NCI-H510A (cell line): ENCODE measurements at regions not wholly inside any gene's neighbourhood (a gene's known extent, or its start where the extent isn't known, plus 50 kb on each side); places are given as distances from the start of the nearest gene placed in this dataset.

ENCODE experiments used
- DNase-seq: peaks from one replicate; lab custom pipeline; 2025; lab: John Stamatoyannopoulos, UW

GRCh38 chr2:236656166-236656565, 86.5 kb downstream of the ACKR3 start:
- no peak for DNase-seq

GRCh38 chr2:236656721-236657120, 87.1 kb downstream of the ACKR3 start:
- no peak for DNase-seq

GRCh38 chr2:236657215-236657614, 87.6 kb downstream of the ACKR3 start:
- DNase-seq = no peak

- no peak for DNase-seq
Observed at GRCh38 chr2:236657801-236658200, 88.2 kb downstream of the ACKR3 start.

- no peak for DNase-seq
Observed at GRCh38 chr2:236658974-236659757, 89.5 kb downstream of the ACKR3 start.

- DNase-seq = peak; percentile 44
Observed at GRCh38 chr2:236659758-236660150, 90.1 kb downstream of the ACKR3 start.

GRCh38 chr2:236661061-236661761, 91.6 kb downstream of the ACKR3 start:
- no peak for DNase-seq

- no peak for DNase-seq
Observed at GRCh38 chr2:236661762-236662110, 92.1 kb downstream of the ACKR3 start.

GRCh38 chr2:236662231-236663185, 92.9 kb downstream of the ACKR3 start:
- DNase-seq = no peak

- DNase-seq = no peak
Observed at GRCh38 chr2:236663287-236664101, 93.9 kb downstream of the ACKR3 start.

GRCh38 chr2:236664136-236664535, 94.5 kb downstream of the ACKR3 start:
- DNase-seq = no peak

GRCh38 chr2:236665101-236665500, 95.5 kb downstream of the ACKR3 start:
- DNase-seq = no peak

- DNase-seq = no peak
Observed at GRCh38 chr2:236665572-236666118, 96.0 kb downstream of the ACKR3 start.

- DNase-seq = no peak
Observed at GRCh38 chr2:236666646-236667204, 97.1 kb downstream of the ACKR3 start.

GRCh38 chr2:236667526-236667925, 97.9 kb downstream of the ACKR3 start:
- DNase-seq = no peak

- no peak for DNase-seq
Observed at GRCh38 chr2:236668531-236668969, 98.9 kb downstream of the ACKR3 start.

GRCh38 chr2:236670235-236670620, 100.6 kb downstream of the ACKR3 start:
- no peak for DNase-seq

- no peak for DNase-seq
Observed at GRCh38 chr2:236671896-236672562, 102.4 kb downstream of the ACKR3 start.

GRCh38 chr2:236672606-236673005, 103.0 kb downstream of the ACKR3 start:
- DNase-seq = no peak

- no peak for DNase-seq
Observed at GRCh38 chr2:236673126-236673822, 103.6 kb downstream of the ACKR3 start.
